ENCODE measurements at regions not wholly inside any gene's neighbourhood (a gene's known extent, or its start where the extent isn't known, plus 50 kb on each side); places are given as distances from the start of the nearest gene placed in this dataset.
"Not testable (repeated sequence)": the region's sequence is repeated elsewhere in the genome, so short reads cannot be mapped to it uniquely, and the experiment has no call there.

- no peaks in the 10 kb centered on the region for H3K4me1 ChIP-seq (ENCODE audit: low read length)
- TF ChIP-seq CTCF (IDR thresholded peaks at IDR 0.05; ENCODE audit: low read depth, low read length) = no peak
- no peak for TF ChIP-seq EZH2phosphoT487 (IDR thresholded peaks at IDR 0.05; ENCODE audit: low read depth)
- no peaks in the 10 kb centered on the region for H3K79me2 ChIP-seq (ENCODE audit: low read length)
- H3K4me3 ChIP-seq (ENCODE audit: low read length) = no peak overlapping the region
- no peaks in the 10 kb centered on the region for H3K36me3 ChIP-seq (replicated peaks; ENCODE audit: low read depth, low read length)
- H3K27ac ChIP-seq (ENCODE audit: low read length) = no peak overlapping the region
- H3K4me2 ChIP-seq (ENCODE audit: low read length) = no peak overlapping the region
- no peaks in the 10 kb centered on the region for H4K20me1 ChIP-seq (ENCODE audit: insufficient read depth, low read length)
- H2AFZ ChIP-seq (ENCODE audit: low read depth, low read length) = no peak overlapping the region
- no peak overlapping the region for H3K9ac ChIP-seq (ENCODE audit: low read length)
- no peaks in the 10 kb centered on the region for H3K27me3 ChIP-seq (ENCODE audit: low read depth, low read length)
- no peaks in the 10 kb centered on the region for H3K9me3 ChIP-seq (ENCODE audit: insufficient read depth, low read length)
Observed at GRCh38 chr2:192960945-192961344, 766.2 kb upstream of the TMEFF2 start.

- not testable (repeated sequence) for H3K36me3 ChIP-seq (replicated peaks; ENCODE audit: low read depth, low read length); H3K4me2 ChIP-seq (ENCODE audit: low read length); H4K20me1 ChIP-seq (ENCODE audit: insufficient read depth, low read length); H3K9me3 ChIP-seq (ENCODE audit: insufficient read depth, low read length); H3K27ac ChIP-seq (ENCODE audit: low read length); H3K27me3 ChIP-seq (ENCODE audit: low read depth, low read length); H3K9ac ChIP-seq (ENCODE audit: low read length); H3K4me1 ChIP-seq (ENCODE audit: low read length); H2AFZ ChIP-seq (ENCODE audit: low read depth, low read length); H3K79me2 ChIP-seq (ENCODE audit: low read length); H3K4me3 ChIP-seq (ENCODE audit: low read length)
Observed at GRCh38 chr2:192958615-192959014, 763.9 kb upstream of the TMEFF2 start.

- H3K9me3 ChIP-seq (ENCODE audit: insufficient read depth, low read length) = no peaks in the 10 kb centered on the region
- H4K20me1 ChIP-seq (ENCODE audit: insufficient read depth, low read length) = no peaks in the 10 kb centered on the region
- H3K27ac ChIP-seq (ENCODE audit: low read length) = no peak overlapping the region
- no peak overlapping the region for H3K4me3 ChIP-seq (ENCODE audit: low read length)
- no peaks in the 10 kb centered on the region for H3K36me3 ChIP-seq (replicated peaks; ENCODE audit: low read depth, low read length)
- H3K27me3 ChIP-seq (ENCODE audit: low read depth, low read length) = no peaks in the 10 kb centered on the region
- no peaks in the 10 kb centered on the region for H3K4me1 ChIP-seq (ENCODE audit: low read length)
- no peak overlapping the region for H3K9ac ChIP-seq (ENCODE audit: low read length)
- no peaks in the 10 kb centered on the region for H3K79me2 ChIP-seq (ENCODE audit: low read length)
- no peak for TF ChIP-seq CTCF (IDR thresholded peaks at IDR 0.05; ENCODE audit: low read depth, low read length)
- no peak for TF ChIP-seq EZH2phosphoT487 (IDR thresholded peaks at IDR 0.05; ENCODE audit: low read depth)
- H3K4me2 ChIP-seq (ENCODE audit: low read length) = no peak overlapping the region
- no peak overlapping the region for H2AFZ ChIP-seq (ENCODE audit: low read depth, low read length)
Observed at GRCh38 chr2:192957425-192957824, 762.7 kb upstream of the TMEFF2 start.

GRCh38 chr2:192953116-192953515 is 758.4 kb upstream of the TMEFF2 start:
- no peaks in the 10 kb centered on the region for H3K9me3 ChIP-seq (ENCODE audit: insufficient read depth, low read length)
- H3K4me3 ChIP-seq (ENCODE audit: low read length) = no peak overlapping the region
- TF ChIP-seq CTCF (IDR thresholded peaks at IDR 0.05; ENCODE audit: low read depth, low read length) (no peak), EZH2phosphoT487 (IDR thresholded peaks at IDR 0.05; ENCODE audit: low read depth) (no peak)

GRCh38 chr2:192952245-192952644 is 757.5 kb upstream of the TMEFF2 start:
- Histone ChIP-seq H3K4me1 (ENCODE audit: low read length) (no peaks in the 10 kb centered on the region), H2AFZ (ENCODE audit: low read depth, low read length) (no peak overlapping the region), H3K4me2 (ENCODE audit: low read length) (no peak overlapping the region), H3K79me2 (ENCODE audit: low read length) (no peaks in the 10 kb centered on the region), H3K9me3 (ENCODE audit: insufficient read depth, low read length) (no peaks in the 10 kb centered on the region), H3K9ac (ENCODE audit: low read length) (no peak overlapping the region), H3K4me3 (ENCODE audit: low read length) (no peak overlapping the region), H3K36me3 (replicated peaks; ENCODE audit: low read depth, low read length) (no peaks in the 10 kb centered on the region), H3K27me3 (ENCODE audit: low read depth, low read length) (no peaks in the 10 kb centered on the region), H4K20me1 (ENCODE audit: insufficient read depth, low read length) (no peaks in the 10 kb centered on the region), H3K27ac (ENCODE audit: low read length) (no peak overlapping the region)
- TF ChIP-seq EZH2phosphoT487 (IDR thresholded peaks at IDR 0.05; ENCODE audit: low read depth) = no peak
- TF ChIP-seq CTCF (IDR thresholded peaks at IDR 0.05; ENCODE audit: low read depth, low read length) = no peak

More at GRCh38 chr2:192953116-192953515, 758.4 kb upstream of the TMEFF2 start:
- Histone ChIP-seq H3K4me2 (ENCODE audit: low read length) (no peak overlapping the region), H3K27ac (ENCODE audit: low read length) (no peak overlapping the region), H4K20me1 (ENCODE audit: insufficient read depth, low read length) (no peaks in the 10 kb centered on the region), H3K27me3 (ENCODE audit: low read depth, low read length) (no peaks in the 10 kb centered on the region), H3K9ac (ENCODE audit: low read length) (no peak overlapping the region), H3K79me2 (ENCODE audit: low read length) (no peaks in the 10 kb centered on the region), H3K4me1 (ENCODE audit: low read length) (no peaks in the 10 kb centered on the region), H2AFZ (ENCODE audit: low read depth, low read length) (no peak overlapping the region), H3K36me3 (replicated peaks; ENCODE audit: low read depth, low read length) (no peaks in the 10 kb centered on the region)
